HCT116 (cell line): ENCODE measurements at regions not wholly inside any gene's neighbourhood (a gene's known extent, or its start where the extent isn't known, plus 50 kb on each side); places are given as distances from the start of the nearest gene placed in this dataset.
A peak's percentile ranks its signal among the peaks of the same experiment; 100 is the strongest.

ENCODE experiments used
- ATAC-seq: fragments of 200-7000 bp; cut with Tn5 transposase; 2 replicates; pipeline ENCODE4 v1.9.1; 2020; ENCODE audit warnings: mild to moderate bottlenecking, moderate library complexity
- BruUV-seq: library from RNA; stranded (reverse); fragments of 400-500 nt; replicated peaks from 2 replicates; lab custom pipeline; 2021; lab: Mats Ljungman, UMichigan
- CTCF ChIA-PET: fragments of 300-600 bp; sonication (Branson Sonifier 250); formaldehyde crosslinking; loops from one replicate; lab custom pipeline; 2021; ENCODE audit warnings: antibody characterized with exemption; lab: Charles Lee
- POLR2A ChIA-PET: fragments of 300-600, 350-600 bp; sonication (Branson Sonifier 250); formaldehyde crosslinking; loops from one replicate; lab custom pipeline; 2021; ENCODE audit warnings: antibody characterized with exemption; lab: Charles Lee
- RAD21 ChIA-PET, 2 experiments: fragments of 300-600 bp; sonication (Branson Sonifier 250); formaldehyde crosslinking; loops; one replicate each; lab custom pipeline; 2023; ENCODE audit warnings: low total read pairs in 2 of 2; ENCODE audit not compliant: uncharacterized antibody in 2 of 2, unreplicated experiment in 2 of 2, low non-redundant PET in 1 of 2; lab: Charles Lee
- DNase-seq: peaks from one replicate; pipeline ENCODE4 v3.0.0-alpha.2; 2010; ENCODE audit warnings: low read depth, low spot score
- H2AFZ ChIP-seq: fragments of 200-600 bp; shearing (Covaris generic), sonication (generic); 2 replicates; pipeline ENCODE4 v1.6.1; 2017; ENCODE audit warnings: low read depth, mixed run types, mixed read lengths, antibody characterized with exemption, low read length; ENCODE audit not compliant: poor library complexity, severe bottlenecking
- H3K27ac ChIP-seq: 2 replicates; pipeline ENCODE4 v1.5.1; 2012; ENCODE audit warnings: low read depth, low read length
- H3K27me3 ChIP-seq: fragments of 200-600 bp; sonication (generic); 2 replicates; pipeline ENCODE4 v1.6.1; 2016; ENCODE audit warnings: mixed run types, low read length, mixed read lengths; ENCODE audit not compliant: insufficient read depth
- H3K36me3 ChIP-seq, 2 experiments: fragments of 200-500 bp in 1 of 2; fragments of 200-600 bp in 1 of 2; sonication (Bioruptor generic) in 1 of 2; sonication (generic) in 1 of 2; 2 replicates each; pipeline versions ENCODE4 v1.5.1 to v1.6.1; 2014 to 2016; ENCODE audit warnings: low read length in 2 of 2, inconsistent platforms in 1 of 2, mixed read lengths in 1 of 2, mixed run types in 1 of 2; ENCODE audit not compliant: insufficient read depth in 2 of 2, control insufficient read depth in 1 of 2
- H3K4me1 ChIP-seq, 2 experiments: fragments of 200-600 bp in 1 of 2; sonication (generic) in 1 of 2; 2 replicates each; pipeline versions ENCODE4 v1.5.1 to v1.6.1; 2012 to 2017; ENCODE audit warnings: low read length in 2 of 2, inconsistent platforms in 1 of 2, mild to moderate bottlenecking in 1 of 2, mixed read lengths in 1 of 2, mixed run types in 1 of 2, moderate library complexity in 1 of 2; ENCODE audit not compliant: insufficient read depth in 2 of 2, control insufficient read depth in 1 of 2
- H3K4me2 ChIP-seq: fragments of 200-600 bp; sonication (generic); 2 replicates; pipeline ENCODE4 v1.6.1; 2017; ENCODE audit warnings: mixed run types, low read length, mixed read lengths
- H3K4me3 ChIP-seq, 2 experiments: fragments of 200-600 bp in 1 of 2; sonication (generic) in 1 of 2; replicated peaks in 1 of 2; 2 replicates each; pipeline ENCODE4 v1.5.1; 2011 to 2016; ENCODE audit warnings: low read length in 2 of 2, control low read depth in 1 of 2, low read depth in 1 of 2, mild to moderate bottlenecking in 1 of 2, mixed read lengths in 1 of 2, mixed run types in 1 of 2
- H3K79me2 ChIP-seq: fragments of 200-600 bp; sonication (generic); 2 replicates; pipeline ENCODE4 v1.6.1; 2017; ENCODE audit warnings: mild to moderate bottlenecking, mixed run types, low read length, moderate library complexity, mixed read lengths; ENCODE audit not compliant: insufficient read depth
- H3K9ac ChIP-seq: fragments of 200-600 bp; sonication (generic); 2 replicates; pipeline ENCODE4 v1.6.1; 2016; ENCODE audit warnings: low read length, mixed read lengths
- H3K9me2 ChIP-seq: fragments of 200-600 bp; sonication (generic), shearing (Covaris generic); 2 replicates; pipeline ENCODE4 v1.6.1; 2017; ENCODE audit warnings: mixed run types, mild to moderate bottlenecking, moderate library complexity; ENCODE audit not compliant: insufficient read depth
- H3K9me3 ChIP-seq, 2 experiments: fragments of 200-500 bp in 1 of 2; fragments of 200-600 bp in 1 of 2; sonication (Bioruptor generic) in 1 of 2; sonication (generic) in 1 of 2; 2 replicates each; pipeline ENCODE4 v1.6.1; 2014 to 2017; ENCODE audit warnings: low read length in 2 of 2, mixed read lengths in 2 of 2, inconsistent platforms in 1 of 2, low read depth in 1 of 2, mild to moderate bottlenecking in 1 of 2, mixed run types in 1 of 2, moderate library complexity in 1 of 2; ENCODE audit not compliant: control insufficient read depth in 1 of 2, insufficient read depth in 1 of 2
- H4K20me1 ChIP-seq: fragments of 200-600 bp; sonication (generic), shearing (Covaris generic); 2 replicates; pipeline ENCODE4 v1.6.1; 2017; ENCODE audit warnings: mixed run types, mild to moderate bottlenecking, moderate library complexity; ENCODE audit not compliant: insufficient read depth
- ATF3 ChIP-seq: IDR thresholded peaks from 2 replicates; pipeline ENCODE4 v1.6.1; 2012
- CBX3 ChIP-seq: IDR thresholded peaks from 2 replicates; pipeline ENCODE4 v1.6.1; 2012; ENCODE audit warnings: low read depth
- CEBPB ChIP-seq: IDR thresholded peaks from 2 replicates; pipeline ENCODE4 v1.6.1; 2012; ENCODE audit warnings: low read depth
- EGR1 ChIP-seq: IDR thresholded peaks from 2 replicates; pipeline ENCODE4 v1.6.1; 2012; ENCODE audit warnings: low read depth
- EZH2phosphoT487 ChIP-seq: fragments of 200-600 bp; IDR thresholded peaks from 2 replicates; pipeline ENCODE4 v1.6.1; 2018; ENCODE audit warnings: antibody characterized with exemption, borderline replicate concordance
- FOSL1 ChIP-seq: IDR thresholded peaks from 2 replicates; pipeline ENCODE4 v1.6.1; 2012; ENCODE audit warnings: low read depth
- JUND ChIP-seq: IDR thresholded peaks from 2 replicates; pipeline ENCODE4 v1.6.1; 2012
- MAX ChIP-seq: IDR thresholded peaks from 2 replicates; pipeline ENCODE4 v1.6.1; 2012
- POLR2A ChIP-seq: IDR thresholded peaks from 2 replicates; pipeline ENCODE4 v1.7.0; 2011; ENCODE audit warnings: borderline replicate concordance; ENCODE audit not compliant: insufficient read depth, insufficient read length; ENCODE audit errors: extremely low read depth
- POLR2AphosphoS5 ChIP-seq: IDR thresholded peaks from 2 replicates; pipeline ENCODE4 v1.6.1; 2011; ENCODE audit warnings: mild to moderate bottlenecking, low read depth, low read length, moderate library complexity
- RAD21 ChIP-seq: IDR thresholded peaks from 2 replicates; pipeline ENCODE4 v1.6.1; 2012; ENCODE audit warnings: low read depth, mild to moderate bottlenecking
- SIN3A ChIP-seq: IDR thresholded peaks from 2 replicates; pipeline ENCODE4 v1.6.1; 2012; ENCODE audit warnings: low read depth
- SP1 ChIP-seq: IDR thresholded peaks from 2 replicates; pipeline ENCODE4 v1.6.1; 2012; ENCODE audit warnings: low read depth
- SRF ChIP-seq: IDR thresholded peaks from 2 replicates; pipeline ENCODE4 v1.6.1; 2012; ENCODE audit warnings: low read depth
- TCF7L2 ChIP-seq: IDR thresholded peaks from 2 replicates; pipeline ENCODE4 v1.7.0; 2011; ENCODE audit warnings: borderline replicate concordance, inconsistent platforms; ENCODE audit not compliant: insufficient read depth, insufficient read length; ENCODE audit errors: extremely low read depth
- intact Hi-C: fragments of 100-400 bp; cut with micrococcal nuclease; formaldehyde crosslinking; loops from 2 replicates; pipeline ENCODE4 v1.10.0; 2022

- BruUV-seq = no TSS peak
- ATAC-seq = peak; percentile 79
- Histone ChIP-seq H3K36me3 (no peaks in the 10 kb centered on the region), H2AFZ (peak overlapping the region; percentile 92), H3K27me3 (no peaks in the 10 kb centered on the region), H3K9ac (no peak overlapping the region), H3K4me2 (peak overlapping the region; percentile 69), H3K9me2 (no peaks in the 10 kb centered on the region), H3K4me1 (peaks cover 20 to 26% of the 10 kb centered on the region in 2 experiments), H3K27ac (no peak overlapping the region), H4K20me1 (no peaks in the 10 kb centered on the region), H3K79me2 (no peaks in the 10 kb centered on the region), H3K4me3 (peak overlapping the region in 1 of 2 experiments; percentile 29; a peak in 3 of 4 replicates), H3K9me3 (no peaks in the 10 kb centered on the region)
- intact Hi-C loops = no loop called here
- CTCF ChIA-PET = interaction anchor here (0.8 to 2.0 kb wide), 4 partner anchors 8 to 919 kb away, joined by 3 to 15 read pairs (median 4); no protein-coding TSS in a partner anchor
- DNase-seq = peak; percentile 58
- peak; percentile 80 for TF ChIP-seq FOSL1
- TF ChIP-seq POLR2A = no peak
- no peak for TF ChIP-seq RAD21
- no peak; the same call in 1 of the 2 replicates for TF ChIP-seq CEBPB
- peak; percentile 66 for TF ChIP-seq SP1
- TF ChIP-seq SIN3A = no peak
- TF ChIP-seq MAX = no peak
- TF ChIP-seq JUND = peak; percentile 71
- TF ChIP-seq POLR2AphosphoS5 = no peak
- TF ChIP-seq TCF7L2 = peak; percentile 63
- TF ChIP-seq SRF = no peak
- TF ChIP-seq EGR1 = peak; percentile 41; the same call in 1 of the 2 replicates
- TF ChIP-seq CBX3 = peak; percentile 26; the same call in 1 of the 2 replicates
- no peak for TF ChIP-seq EZH2phosphoT487
- no peak for TF ChIP-seq ATF3
- POLR2A ChIA-PET = no interaction called here
- RAD21 ChIA-PET = no interaction called here
Observed at GRCh38 chr9:86405926-86406325, 51.7 kb upstream of the TUT7 start.
